HG02763 (cell line): ENCODE measurements at regions not wholly inside any gene's neighbourhood (a gene's known extent, or its start where the extent isn't known, plus 50 kb on each side); places are given as distances from the start of the nearest gene placed in this dataset.
"Not testable (repeated sequence)": the region's sequence is repeated elsewhere in the genome, so short reads cannot be mapped to it uniquely, and the experiment has no call there.

Source experiments
- ATAC-seq: cut with Tn5 transposase; IDR thresholded peaks from one replicate; pipeline ENCODE4 v1.9.1; 2021; ENCODE audit warnings: mild to moderate bottlenecking, moderate library complexity; ENCODE audit not compliant: unreplicated experiment

DNA sequence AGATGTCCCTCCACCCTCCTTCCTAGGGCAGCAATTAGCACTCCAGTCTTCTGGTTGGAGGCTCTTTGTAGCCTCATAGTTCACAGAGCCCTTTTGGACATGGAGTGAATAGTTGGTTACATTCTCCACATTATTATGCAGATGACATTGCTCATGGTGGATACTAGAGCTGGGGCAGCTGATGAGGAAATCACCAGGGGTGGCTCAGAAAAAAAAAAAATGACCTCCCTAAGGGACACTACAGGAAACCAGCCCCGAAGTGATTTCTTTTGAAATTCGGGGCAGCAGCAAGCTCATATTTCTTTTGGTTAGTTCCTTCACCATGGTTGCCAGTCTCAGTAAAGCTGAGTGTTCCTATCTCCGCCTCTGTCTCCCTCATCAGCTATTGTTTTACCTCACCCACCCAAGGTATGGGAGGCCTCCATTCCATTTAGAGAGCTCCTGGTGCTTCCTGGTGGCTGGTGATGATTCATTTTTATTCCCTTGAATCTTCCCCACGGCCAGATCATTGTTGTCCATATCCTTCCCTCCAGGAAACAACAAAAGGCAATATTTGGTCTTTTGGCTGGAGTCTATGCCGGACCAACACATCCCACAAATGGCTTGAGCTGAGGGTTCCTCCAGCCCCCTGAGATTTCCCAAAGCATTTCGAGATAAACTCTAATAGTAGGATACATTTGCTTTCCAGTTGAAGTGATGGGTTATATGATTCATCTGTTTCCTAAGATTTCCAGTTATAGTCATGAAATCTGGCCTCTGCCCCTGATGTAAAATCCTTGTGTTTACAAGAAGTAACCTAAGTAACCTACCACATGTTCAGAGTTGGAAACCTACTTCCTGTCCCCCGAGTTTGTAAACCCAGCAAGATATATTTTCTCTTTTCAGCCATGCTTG is 56.2 kb upstream of the NID2 start:
- ATAC-seq, result no peak

DNA sequence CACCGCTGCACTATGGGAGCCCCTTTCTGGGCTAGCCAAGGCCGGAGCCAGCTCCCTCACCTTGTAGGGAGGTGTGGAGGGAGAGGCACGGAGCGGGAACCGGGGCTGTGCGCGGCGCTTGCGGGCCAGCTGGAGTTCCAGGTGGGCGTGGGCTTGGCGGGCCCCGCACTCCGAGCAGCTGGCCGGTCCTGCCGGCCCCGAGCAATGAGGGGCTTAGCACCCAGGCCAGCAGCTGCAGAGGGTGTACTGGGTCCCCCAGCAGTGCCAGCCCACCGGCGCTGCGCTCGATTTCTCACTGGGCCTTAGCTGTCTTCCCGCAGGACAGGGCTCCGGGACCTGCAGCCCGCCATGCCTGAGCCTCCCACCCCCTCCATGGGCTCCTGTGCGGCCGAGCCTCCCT is 53.3 kb upstream of the NID2 start:
- not testable (repeated sequence) for ATAC-seq

DNA sequence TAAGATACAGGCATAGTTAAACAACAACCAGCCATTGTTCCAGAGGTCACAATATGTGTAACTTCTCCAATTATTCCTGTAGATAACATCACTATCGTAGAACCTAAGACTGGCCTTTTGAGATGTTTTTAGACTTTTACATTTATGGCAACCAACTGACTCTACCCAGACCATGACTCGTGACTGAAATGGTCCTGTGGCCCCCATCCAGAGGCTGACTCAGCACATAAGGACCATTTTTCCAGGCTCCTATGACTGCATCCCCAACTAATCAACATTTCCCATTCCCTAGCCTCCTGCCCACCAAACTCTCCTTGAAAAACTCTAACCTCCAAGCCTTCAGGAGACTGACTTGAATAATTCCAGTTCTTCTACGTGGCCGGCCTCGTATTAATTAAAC is 52.6 kb upstream of the NID2 start:
- no peak for ATAC-seq

DNA sequence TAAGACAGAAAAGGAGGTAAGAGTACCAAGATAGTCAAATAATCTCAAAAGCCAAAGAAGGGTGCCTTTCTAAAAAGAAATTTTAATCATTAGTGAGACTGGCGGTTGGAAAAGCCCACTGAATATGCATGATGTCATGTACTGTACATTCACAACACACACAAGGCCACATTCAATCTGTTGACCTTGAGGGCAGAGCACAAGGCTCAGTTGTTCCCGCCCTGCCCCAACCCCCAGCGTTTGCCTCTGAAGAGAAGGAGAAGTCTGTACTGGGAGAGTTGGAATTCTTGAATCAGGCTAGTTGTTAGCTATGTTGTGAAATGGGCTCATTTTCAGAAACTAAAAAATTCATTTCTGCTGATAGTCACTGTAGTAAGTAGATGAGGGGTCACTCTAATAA is 50.2 kb upstream of the NID2 start:
- ATAC-seq, result no peak
